ENCODE measurements at regions not wholly inside any gene's neighbourhood (a gene's known extent, or its start where the extent isn't known, plus 50 kb on each side); places are given as distances from the start of the nearest gene placed in this dataset.

GRCh38 chr6:95686895-95687294, 109.6 kb downstream of the MANEA start:
- Histone ChIP-seq H3K27me3 (ENCODE audit: control insufficient read depth in 3 of 3, insufficient read depth in 3 of 3, low read depth in 1 of 3, low read length in 3 of 3) (no peaks in the 10 kb centered on the region), H2AFZ (ENCODE audit: low read length) (no peak overlapping the region), H3K4ac (ENCODE audit: low read length) (no peak overlapping the region), H3K23ac (ENCODE audit: low read depth, low read length, poor library complexity) (no peak overlapping the region), H3K14ac (ENCODE audit: low read length) (no peak overlapping the region), H3K4me2 (ENCODE audit: insufficient read depth, low read length, poor library complexity, severe bottlenecking) (no peak overlapping the region), H3K4me3 (ENCODE audit: low read length in 2 of 2) (no peak overlapping the region), H2BK5ac (ENCODE audit: low read length) (no peak overlapping the region), H3K9me3 (replicated peaks in 1 of 2; ENCODE audit: control insufficient read depth in 2 of 2, insufficient read depth in 1 of 2, low read depth in 1 of 2, low read length in 2 of 2) (no peaks in the 10 kb centered on the region), H4K91ac (ENCODE audit: low read depth, low read length, poor library complexity) (no peak overlapping the region), H3K36me3 (replicated peaks in 1 of 2; ENCODE audit: control insufficient read depth in 2 of 2, insufficient read depth in 2 of 2, low read length in 2 of 2) (no peaks in the 10 kb centered on the region), H2AK5ac (ENCODE audit: low read depth, low read length) (no peak overlapping the region), H3K9ac (ENCODE audit: low read depth, low read length, poor library complexity) (no peak overlapping the region), H3K18ac (ENCODE audit: low read length) (no peak overlapping the region), H3K79me1 (ENCODE audit: low read depth, low read length) (no peaks in the 10 kb centered on the region), H2BK120ac (ENCODE audit: low read depth, low read length) (no peak overlapping the region), H4K8ac (ENCODE audit: low read depth, low read length) (no peak overlapping the region), H2BK12ac (ENCODE audit: low read length) (no peak overlapping the region), H2BK15ac (ENCODE audit: low read length) (no peak overlapping the region), H3K4me1 (ENCODE audit: control insufficient read depth in 2 of 2, insufficient read depth in 1 of 2, low read depth in 1 of 2, low read length in 2 of 2) (peaks cover 3 to 5% of the 10 kb centered on the region in 2 donors), H3K27ac (replicated peaks; ENCODE audit: low read length) (no peak overlapping the region)
- no peak for DNase-seq (ENCODE audit: low spot score)
- no CpG with 5 or more reads among the region's 1 CpG for WGBS, 2 donors (ENCODE audit: extremely low coverage in 2 of 2, insufficient read length in 2 of 2, insufficient replicate concordance in 1 of 2)

GRCh38 chr6:95687839-95688238, 110.5 kb downstream of the MANEA start:
- Histone ChIP-seq H3K23ac (ENCODE audit: low read depth, low read length, poor library complexity) (no peak overlapping the region), H2BK15ac (ENCODE audit: low read length) (no peak overlapping the region), H3K27ac (replicated peaks; ENCODE audit: low read length) (no peak overlapping the region), H2AFZ (ENCODE audit: low read length) (no peak overlapping the region), H3K4ac (ENCODE audit: low read length) (no peak overlapping the region), H4K91ac (ENCODE audit: low read depth, low read length, poor library complexity) (no peak overlapping the region), H3K9me3 (replicated peaks in 1 of 2; ENCODE audit: control insufficient read depth in 2 of 2, insufficient read depth in 1 of 2, low read depth in 1 of 2, low read length in 2 of 2) (no peaks in the 10 kb centered on the region), H3K4me1 (ENCODE audit: control insufficient read depth in 2 of 2, insufficient read depth in 1 of 2, low read depth in 1 of 2, low read length in 2 of 2) (peaks cover 3 to 5% of the 10 kb centered on the region in 2 donors), H3K9ac (ENCODE audit: low read depth, low read length, poor library complexity) (no peak overlapping the region), H3K79me1 (ENCODE audit: low read depth, low read length) (no peaks in the 10 kb centered on the region), H3K14ac (ENCODE audit: low read length) (no peak overlapping the region), H2BK12ac (ENCODE audit: low read length) (no peak overlapping the region), H2AK5ac (ENCODE audit: low read depth, low read length) (no peak overlapping the region), H4K8ac (ENCODE audit: low read depth, low read length) (no peak overlapping the region), H3K4me3 (ENCODE audit: low read length in 2 of 2) (no peak overlapping the region), H2BK5ac (ENCODE audit: low read length) (no peak overlapping the region), H3K36me3 (replicated peaks in 1 of 2; ENCODE audit: control insufficient read depth in 2 of 2, insufficient read depth in 2 of 2, low read length in 2 of 2) (no peaks in the 10 kb centered on the region), H3K27me3 (ENCODE audit: control insufficient read depth in 3 of 3, insufficient read depth in 3 of 3, low read depth in 1 of 3, low read length in 3 of 3) (no peaks in the 10 kb centered on the region), H3K18ac (ENCODE audit: low read length) (no peak overlapping the region), H2BK120ac (ENCODE audit: low read depth, low read length) (no peak overlapping the region), H3K4me2 (ENCODE audit: insufficient read depth, low read length, poor library complexity, severe bottlenecking) (no peak overlapping the region)
- DNase-seq (ENCODE audit: low spot score): no peak

- Histone ChIP-seq H3K9me3 (replicated peaks in 1 of 2; ENCODE audit: control insufficient read depth in 2 of 2, insufficient read depth in 1 of 2, low read depth in 1 of 2, low read length in 2 of 2) (no peaks in the 10 kb centered on the region), H3K9ac (ENCODE audit: low read depth, low read length, poor library complexity) (no peak overlapping the region), H3K36me3 (replicated peaks in 1 of 2; ENCODE audit: control insufficient read depth in 2 of 2, insufficient read depth in 2 of 2, low read length in 2 of 2) (no peaks in the 10 kb centered on the region), H4K8ac (ENCODE audit: low read depth, low read length) (no peak overlapping the region), H3K18ac (ENCODE audit: low read length) (no peak overlapping the region), H3K4me2 (ENCODE audit: insufficient read depth, low read length, poor library complexity, severe bottlenecking) (no peak overlapping the region), H2AK5ac (ENCODE audit: low read depth, low read length) (no peak overlapping the region), H2BK15ac (ENCODE audit: low read length) (no peak overlapping the region), H3K4me3 (ENCODE audit: low read length in 2 of 2) (no peak overlapping the region), H2BK12ac (ENCODE audit: low read length) (no peak overlapping the region), H3K79me1 (ENCODE audit: low read depth, low read length) (no peaks in the 10 kb centered on the region), H3K14ac (ENCODE audit: low read length) (no peak overlapping the region), H2BK5ac (ENCODE audit: low read length) (no peak overlapping the region), H3K27me3 (ENCODE audit: control insufficient read depth in 3 of 3, insufficient read depth in 3 of 3, low read depth in 1 of 3, low read length in 3 of 3) (no peaks in the 10 kb centered on the region), H2BK120ac (ENCODE audit: low read depth, low read length) (no peak overlapping the region), H2AFZ (ENCODE audit: low read length) (no peak overlapping the region), H4K91ac (ENCODE audit: low read depth, low read length, poor library complexity) (no peak overlapping the region), H3K23ac (ENCODE audit: low read depth, low read length, poor library complexity) (no peak overlapping the region), H3K4ac (ENCODE audit: low read length) (no peak overlapping the region), H3K4me1 (ENCODE audit: control insufficient read depth in 2 of 2, insufficient read depth in 1 of 2, low read depth in 1 of 2, low read length in 2 of 2) (peaks cover 3 to 5% of the 10 kb centered on the region in 2 donors), H3K27ac (replicated peaks; ENCODE audit: low read length) (no peak overlapping the region)
- no peak for DNase-seq (ENCODE audit: low spot score)
- no CpG with 5 or more reads among the region's 4 CpGs for WGBS, 2 donors (ENCODE audit: extremely low coverage in 2 of 2, insufficient read length in 2 of 2, insufficient replicate concordance in 1 of 2)
These were observed 113.0 kb downstream of the MANEA start for GRCh38 chr6:95690328-95690727.

- peak; percentile 51 for DNase-seq (ENCODE audit: low spot score)
These were observed 115.8 kb downstream of the MANEA start for GRCh38 chr6:95693108-95693507.

More at GRCh38 chr6:95693108-95693507, 115.8 kb downstream of the MANEA start:
- H3K27ac ChIP-seq (replicated peaks; ENCODE audit: low read length): no peak overlapping the region
- H4K91ac ChIP-seq (ENCODE audit: low read depth, low read length, poor library complexity): no peak overlapping the region
- H2BK15ac ChIP-seq (ENCODE audit: low read length): no peak overlapping the region
- no peak overlapping the region for H3K4me2 ChIP-seq (ENCODE audit: insufficient read depth, low read length, poor library complexity, severe bottlenecking)
- H4K8ac ChIP-seq (ENCODE audit: low read depth, low read length): no peak overlapping the region
- H2AK5ac ChIP-seq (ENCODE audit: low read depth, low read length): no peak overlapping the region
- no peak overlapping the region for H3K18ac ChIP-seq (ENCODE audit: low read length)
- H3K27me3 ChIP-seq (ENCODE audit: control insufficient read depth in 3 of 3, insufficient read depth in 3 of 3, low read depth in 1 of 3, low read length in 3 of 3): no peaks in the 10 kb centered on the region
- H3K14ac ChIP-seq (ENCODE audit: low read length): no peak overlapping the region
- H2AFZ ChIP-seq (ENCODE audit: low read length): no peak overlapping the region
- no CpG with 5 or more reads among the region's 3 CpGs for WGBS, 2 donors (ENCODE audit: extremely low coverage in 2 of 2, insufficient read length in 2 of 2, insufficient replicate concordance in 1 of 2)
- no peak overlapping the region for H3K23ac ChIP-seq (ENCODE audit: low read depth, low read length, poor library complexity)
- H3K36me3 ChIP-seq (replicated peaks in 1 of 2; ENCODE audit: control insufficient read depth in 2 of 2, insufficient read depth in 2 of 2, low read length in 2 of 2): no peaks in the 10 kb centered on the region
- no peaks in the 10 kb centered on the region for H3K79me1 ChIP-seq (ENCODE audit: low read depth, low read length)
- H2BK120ac ChIP-seq (ENCODE audit: low read depth, low read length): no peak overlapping the region
- H3K4ac ChIP-seq (ENCODE audit: low read length): no peak overlapping the region
- no peak overlapping the region for H2BK12ac ChIP-seq (ENCODE audit: low read length)
- no peaks in the 10 kb centered on the region for H3K9me3 ChIP-seq (replicated peaks in 1 of 2; ENCODE audit: control insufficient read depth in 2 of 2, insufficient read depth in 1 of 2, low read depth in 1 of 2, low read length in 2 of 2)
- H3K4me1 ChIP-seq (ENCODE audit: control insufficient read depth in 2 of 2, insufficient read depth in 1 of 2, low read depth in 1 of 2, low read length in 2 of 2): no peaks in the 10 kb centered on the region
- H2BK5ac ChIP-seq (ENCODE audit: low read length): no peak overlapping the region
- no peak overlapping the region for H3K9ac ChIP-seq (ENCODE audit: low read depth, low read length, poor library complexity)
- H3K4me3 ChIP-seq (ENCODE audit: low read length in 2 of 2): no peak overlapping the region
